BLaER1 (cell line): ENCODE measurements at regions not wholly inside any gene's neighbourhood (a gene's known extent, or its start where the extent isn't known, plus 50 kb on each side); places are given as distances from the start of the nearest gene placed in this dataset.
"Not testable (repeated sequence)": the region's sequence is repeated elsewhere in the genome, so short reads cannot be mapped to it uniquely, and the experiment has no call there.

Experiments
- H3K27ac ChIP-seq: shearing (Covaris generic); formaldehyde crosslinking; 2 replicates; pipeline ENCODE4 v1.8.1; 2022
- H3K27me3 ChIP-seq: shearing (Covaris generic); formaldehyde crosslinking; 2 replicates; pipeline ENCODE4 v1.8.1; 2022
- H3K36me3 ChIP-seq: shearing (Covaris generic); formaldehyde crosslinking; 2 replicates; pipeline ENCODE4 v1.8.1; 2022
- H3K4me1 ChIP-seq: shearing (Covaris generic); formaldehyde crosslinking; 2 replicates; pipeline ENCODE4 v1.8.1; 2022
- H3K4me2 ChIP-seq: shearing (Covaris generic); formaldehyde crosslinking; 2 replicates; pipeline ENCODE4 v1.8.1; 2022
- H3K4me3 ChIP-seq: shearing (Covaris generic); formaldehyde crosslinking; 2 replicates; pipeline ENCODE4 v1.8.1; 2022
- H3K9ac ChIP-seq: shearing (Covaris generic); formaldehyde crosslinking; 2 replicates; pipeline ENCODE4 v1.8.1; 2022
- H3K9me3 ChIP-seq: shearing (Covaris generic); formaldehyde crosslinking; 2 replicates; pipeline ENCODE4 v1.8.1; 2022
- H4K20me1 ChIP-seq: shearing (Covaris generic); formaldehyde crosslinking; 2 replicates; pipeline ENCODE4 v1.8.1; 2022
- Cebpa-rat ChIP-seq: shearing (Covaris generic); IDR thresholded peaks from 2 replicates; pipeline ENCODE4 v1.8.1; 2022

DNA sequence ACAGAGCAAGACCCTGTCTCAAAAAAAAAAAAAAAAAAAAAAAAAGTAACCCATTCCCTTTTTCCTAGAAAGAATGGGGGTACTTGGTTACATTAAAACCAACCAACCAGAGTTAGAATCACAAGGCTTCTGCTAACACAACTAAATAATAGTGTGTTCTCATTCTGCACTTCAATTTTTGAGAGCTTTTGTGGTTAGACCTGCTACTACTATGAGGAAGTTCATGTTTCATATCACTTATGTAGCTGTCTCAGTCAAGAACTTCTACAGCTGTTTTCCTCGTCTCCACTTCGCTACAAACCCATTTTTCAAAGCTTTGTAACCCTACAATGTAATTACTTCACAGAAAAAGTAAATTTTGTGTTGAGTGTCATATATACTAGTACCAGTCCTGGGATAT is 58.3 kb downstream of the PDHA2 start:
- no peak overlapping the region for H3K4me3 ChIP-seq
- no peaks in the 10 kb centered on the region for H4K20me1 ChIP-seq
- H3K4me2 ChIP-seq, result no peak overlapping the region
- no peak for TF ChIP-seq Cebpa-rat
- no peak overlapping the region for H3K9ac ChIP-seq
- H3K9me3 ChIP-seq, result no peaks in the 10 kb centered on the region
- H3K36me3 ChIP-seq, result no peaks in the 10 kb centered on the region
- no peaks in the 10 kb centered on the region for H3K4me1 ChIP-seq
- H3K27me3 ChIP-seq, result no peaks in the 10 kb centered on the region
- H3K27ac ChIP-seq, result no peak overlapping the region

- H3K36me3 ChIP-seq, result no peaks in the 10 kb centered on the region
- TF ChIP-seq Cebpa-rat, result no peak
- H3K4me1 ChIP-seq, result no peaks in the 10 kb centered on the region
- no peaks in the 10 kb centered on the region for H4K20me1 ChIP-seq
- H3K4me2 ChIP-seq, result no peak overlapping the region
- no peaks in the 10 kb centered on the region for H3K9me3 ChIP-seq
- no peaks in the 10 kb centered on the region for H3K27me3 ChIP-seq
- no peak overlapping the region for H3K9ac ChIP-seq
- H3K27ac ChIP-seq, result no peak overlapping the region
- no peak overlapping the region for H3K4me3 ChIP-seq
These were observed 69.3 kb downstream of the PDHA2 start for GRCh38 chr4:95909211-95909610.

GRCh38 chr4:95910749-95911148 is 70.9 kb downstream of the PDHA2 start:
- TF ChIP-seq Cebpa-rat, result no peak
- Histone ChIP-seq H3K4me1 (no peaks in the 10 kb centered on the region), H3K9me3 (no peaks in the 10 kb centered on the region), H3K36me3 (no peaks in the 10 kb centered on the region), H3K27ac (no peak overlapping the region), H3K27me3 (no peaks in the 10 kb centered on the region), H3K9ac (no peak overlapping the region), H3K4me2 (no peak overlapping the region), H4K20me1 (no peaks in the 10 kb centered on the region), H3K4me3 (no peak overlapping the region)

- no peak overlapping the region for H3K9ac ChIP-seq
- no peaks in the 10 kb centered on the region for H3K4me1 ChIP-seq
- H3K9me3 ChIP-seq, result peaks cover 13% of the 10 kb centered on the region
- H3K27me3 ChIP-seq, result no peaks in the 10 kb centered on the region
- H3K36me3 ChIP-seq, result no peaks in the 10 kb centered on the region
- H3K4me2 ChIP-seq, result no peak overlapping the region
- TF ChIP-seq Cebpa-rat, result no peak
- H3K4me3 ChIP-seq, result no peak overlapping the region
- H4K20me1 ChIP-seq, result no peaks in the 10 kb centered on the region
- H3K27ac ChIP-seq, result no peak overlapping the region
These were observed 81.6 kb downstream of the PDHA2 start for GRCh38 chr4:95921470-95921869.

DNA sequence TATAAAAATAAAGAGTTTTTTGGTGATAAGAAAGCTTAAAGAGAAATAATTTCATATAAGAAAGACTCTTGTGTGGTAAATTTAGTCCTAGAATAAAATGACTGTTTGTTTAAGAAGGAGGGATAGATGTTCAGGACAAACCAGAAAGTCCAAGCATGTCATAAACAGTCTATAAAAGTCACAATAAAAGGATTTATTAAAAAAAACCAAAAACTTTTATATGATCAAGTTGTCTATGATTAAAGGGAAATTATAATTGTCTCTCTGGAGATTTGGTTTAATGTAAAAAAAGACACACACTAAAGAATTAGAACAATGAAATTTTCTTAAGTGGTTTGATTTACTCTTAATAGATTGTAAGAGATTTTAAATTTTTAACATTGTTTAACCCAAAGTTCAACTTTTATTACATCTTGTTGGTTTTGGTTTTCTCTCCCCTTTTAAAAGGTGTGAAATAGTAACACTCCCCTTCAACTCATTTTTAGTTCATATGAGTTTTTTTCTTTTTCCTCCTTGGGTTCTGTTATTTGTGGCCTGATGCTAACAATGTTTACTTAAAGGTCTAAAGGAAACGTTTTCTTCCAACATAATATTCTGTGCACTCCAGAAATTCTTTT is 89.7 kb downstream of the PDHA2 start:
- Histone ChIP-seq H3K4me2 (no peak overlapping the region), H3K27ac (no peak overlapping the region), H3K9ac (no peak overlapping the region), H4K20me1 (no peaks in the 10 kb centered on the region), H3K4me3 (no peak overlapping the region), H3K4me1 (no peaks in the 10 kb centered on the region), H3K36me3 (no peaks in the 10 kb centered on the region), H3K9me3 (peaks cover 50% of the 10 kb centered on the region), H3K27me3 (no peaks in the 10 kb centered on the region)
- no peak for TF ChIP-seq Cebpa-rat

DNA sequence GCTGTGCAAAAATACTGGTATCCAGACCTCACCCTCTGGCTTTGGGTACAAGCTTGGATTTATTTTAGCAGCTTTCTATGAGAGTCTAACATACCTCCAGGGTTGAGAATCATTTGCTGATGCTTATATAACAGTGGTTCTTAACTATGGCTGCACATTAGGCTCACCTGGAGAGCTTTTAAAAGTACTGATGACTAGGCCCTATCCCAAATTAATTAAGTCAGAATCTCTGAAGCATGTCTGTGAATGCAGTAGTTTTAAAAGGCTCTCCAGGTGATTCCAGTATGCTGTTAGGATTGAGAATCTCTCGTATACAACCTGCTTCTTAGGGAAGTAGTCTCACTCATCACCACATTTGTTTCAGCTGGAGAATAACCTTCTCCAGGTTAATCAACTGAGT is 99.2 kb downstream of the PDHA2 start:
- H3K4me3 ChIP-seq, result no peak overlapping the region
- no peak overlapping the region for H3K9ac ChIP-seq
- no peaks in the 10 kb centered on the region for H3K9me3 ChIP-seq
- H3K27ac ChIP-seq, result no peak overlapping the region
- no peak for TF ChIP-seq Cebpa-rat
- no peaks in the 10 kb centered on the region for H3K36me3 ChIP-seq
- H3K27me3 ChIP-seq, result no peaks in the 10 kb centered on the region
- no peaks in the 10 kb centered on the region for H3K4me1 ChIP-seq
- H4K20me1 ChIP-seq, result no peaks in the 10 kb centered on the region
- H3K4me2 ChIP-seq, result no peak overlapping the region

GRCh38 chr4:95949136-95949765 is 109.4 kb downstream of the PDHA2 start:
- no peaks in the 10 kb centered on the region for H3K27me3 ChIP-seq
- no peaks in the 10 kb centered on the region for H3K4me1 ChIP-seq
- no peaks in the 10 kb centered on the region for H4K20me1 ChIP-seq
- H3K27ac ChIP-seq, result no peak overlapping the region
- no peak overlapping the region for H3K9ac ChIP-seq
- no peak for TF ChIP-seq Cebpa-rat
- peaks cover 6% of the 10 kb centered on the region; the same call in 1 of the 2 replicates for H3K9me3 ChIP-seq
- no peak overlapping the region for H3K4me3 ChIP-seq
- no peaks in the 10 kb centered on the region for H3K36me3 ChIP-seq
- no peak overlapping the region for H3K4me2 ChIP-seq

- no peaks in the 10 kb centered on the region for H3K4me1 ChIP-seq
- H3K36me3 ChIP-seq, result no peaks in the 10 kb centered on the region
- no peak for TF ChIP-seq Cebpa-rat
- no peak overlapping the region for H3K27ac ChIP-seq
- H3K27me3 ChIP-seq, result no peaks in the 10 kb centered on the region
- H3K4me2 ChIP-seq, result no peak overlapping the region
- no peaks in the 10 kb centered on the region for H4K20me1 ChIP-seq
- no peak overlapping the region for H3K9ac ChIP-seq
- H3K4me3 ChIP-seq, result no peak overlapping the region
- peaks cover 6% of the 10 kb centered on the region; the same call in 1 of the 2 replicates for H3K9me3 ChIP-seq
These were observed 109.9 kb downstream of the PDHA2 start for GRCh38 chr4:95949808-95950207.

DNA sequence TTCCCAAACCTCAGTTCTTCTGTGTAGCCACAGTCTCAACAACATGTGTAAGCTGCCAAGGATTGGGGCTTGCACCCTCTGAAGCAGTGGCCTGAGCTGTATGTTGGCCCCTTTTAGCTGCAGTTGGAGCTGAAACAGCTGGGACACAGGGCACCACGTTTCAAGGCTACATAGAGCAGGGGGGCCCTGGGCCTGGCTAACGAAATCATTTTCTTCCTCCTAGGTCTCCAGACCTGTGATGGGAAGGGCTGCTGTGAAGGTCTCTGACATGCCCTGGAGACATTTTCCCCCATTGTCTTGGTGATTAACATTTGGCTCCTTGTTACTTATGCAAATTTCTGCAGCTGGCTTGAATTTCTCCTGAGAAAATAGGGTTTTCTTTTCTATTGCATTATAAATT is 112.6 kb downstream of the PDHA2 start:
- not testable (repeated sequence) for H3K27me3 ChIP-seq, H3K36me3 ChIP-seq, H3K9ac ChIP-seq, H3K4me3 ChIP-seq, H3K4me2 ChIP-seq, H3K27ac ChIP-seq, H4K20me1 ChIP-seq, H3K9me3 ChIP-seq, H3K4me1 ChIP-seq

DNA sequence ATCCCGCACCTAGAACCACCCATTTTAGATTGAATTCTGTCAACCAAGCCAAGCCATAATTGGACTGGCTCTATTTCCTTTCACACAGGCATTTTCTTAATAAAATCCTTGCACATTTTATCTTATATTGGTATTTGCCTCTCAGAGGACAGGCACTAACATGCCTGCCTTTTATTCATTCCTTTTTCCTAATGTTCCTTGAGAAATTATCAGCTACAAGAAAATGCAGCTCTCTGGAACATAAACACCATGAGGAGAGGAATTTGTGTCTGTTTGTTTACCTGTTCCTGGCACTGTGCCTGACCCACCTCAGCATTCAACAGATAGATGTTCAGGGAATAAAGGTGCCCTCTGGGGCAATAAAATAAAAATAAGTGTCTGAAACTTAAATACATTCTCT is 116.2 kb downstream of the PDHA2 start:
- Histone ChIP-seq H4K20me1 (no peaks in the 10 kb centered on the region), H3K9ac (no peak overlapping the region), H3K4me1 (no peaks in the 10 kb centered on the region), H3K9me3 (no peaks in the 10 kb centered on the region), H3K36me3 (no peaks in the 10 kb centered on the region), H3K27me3 (no peaks in the 10 kb centered on the region), H3K4me2 (no peak overlapping the region), H3K4me3 (no peak overlapping the region), H3K27ac (no peak overlapping the region)
- TF ChIP-seq Cebpa-rat, result no peak

DNA sequence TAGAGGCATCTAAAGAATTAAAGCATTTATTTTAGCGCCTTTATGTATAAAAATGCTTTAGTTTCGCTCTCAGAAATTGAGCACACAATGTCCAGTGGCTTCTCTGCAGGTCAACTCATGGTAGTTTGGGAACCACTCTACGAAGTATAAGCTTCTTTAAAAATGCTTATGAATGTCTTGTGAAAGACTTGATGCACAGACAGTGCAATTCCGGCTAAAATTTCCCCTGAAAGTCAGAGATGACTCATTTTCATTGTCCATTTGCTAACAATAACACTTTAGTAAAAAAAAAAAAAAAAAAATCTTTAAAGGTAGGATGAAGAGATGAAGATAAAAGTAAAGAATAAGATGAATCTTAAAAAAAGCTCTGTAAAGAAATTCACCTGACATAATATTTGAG is 117.2 kb downstream of the PDHA2 start:
- no peaks in the 10 kb centered on the region for H3K36me3 ChIP-seq
- no peak for TF ChIP-seq Cebpa-rat
- no peaks in the 10 kb centered on the region for H3K4me1 ChIP-seq
- no peak overlapping the region for H3K27ac ChIP-seq
- no peak overlapping the region for H3K4me2 ChIP-seq
- no peaks in the 10 kb centered on the region for H4K20me1 ChIP-seq
- H3K9ac ChIP-seq, result no peak overlapping the region
- H3K9me3 ChIP-seq, result no peaks in the 10 kb centered on the region
- no peak overlapping the region for H3K4me3 ChIP-seq
- H3K27me3 ChIP-seq, result no peaks in the 10 kb centered on the region
